HG02588 (cell line): ENCODE measurements at regions not wholly inside any gene's neighbourhood (a gene's known extent, or its start where the extent isn't known, plus 50 kb on each side); places are given as distances from the start of the nearest gene placed in this dataset.

Experiments
- ATAC-seq: cut with Tn5 transposase; IDR thresholded peaks from one replicate; pipeline ENCODE4 v1.9.1; 2021; ENCODE audit warnings: mild to moderate bottlenecking, moderate library complexity; ENCODE audit not compliant: unreplicated experiment

- ATAC-seq, result no peak
Observed at GRCh38 chr4:15366721-15367120, 61.1 kb upstream of the C1QTNF7 start.

- no peak for ATAC-seq
Observed at GRCh38 chr4:15368856-15369255, 59.0 kb upstream of the C1QTNF7 start.

- no peak for ATAC-seq
Observed at GRCh38 chr4:15370296-15370695, 57.5 kb upstream of the C1QTNF7 start.

GRCh38 chr4:15373363-15373762 lies 54.5 kb upstream of the C1QTNF7 start:
- ATAC-seq, result no peak

- ATAC-seq, result no peak
Observed at GRCh38 chr4:15374656-15375055, 53.2 kb upstream of the C1QTNF7 start.

- no peak for ATAC-seq
Observed at GRCh38 chr4:15375667-15376066, 52.2 kb upstream of the C1QTNF7 start.

- ATAC-seq, result no peak
Observed at GRCh38 chr4:15376145-15376544, 51.7 kb upstream of the C1QTNF7 start.

- no peak for ATAC-seq
Observed at GRCh38 chr4:15376594-15376993, 51.2 kb upstream of the C1QTNF7 start.
